NCI-H146 treated with DMSO at 0.1 percent for 48 hours (cell line): ENCODE measurements at regions not wholly inside any gene's neighbourhood (a gene's known extent, or its start where the extent isn't known, plus 50 kb on each side); places are given as distances from the start of the nearest gene placed in this dataset.
"Not testable (repeated sequence)": the region's sequence is repeated elsewhere in the genome, so short reads cannot be mapped to it uniquely, and the experiment has no call there.

Experiments
- DNase-seq: peaks from one replicate; lab custom pipeline; 2025; ENCODE audit not compliant: unreplicated experiment; lab: John Stamatoyannopoulos, UW

GRCh38 chr16:52386694-52387093 lies 160.2 kb downstream of the TOX3 start:
- no peak for DNase-seq

DNA sequence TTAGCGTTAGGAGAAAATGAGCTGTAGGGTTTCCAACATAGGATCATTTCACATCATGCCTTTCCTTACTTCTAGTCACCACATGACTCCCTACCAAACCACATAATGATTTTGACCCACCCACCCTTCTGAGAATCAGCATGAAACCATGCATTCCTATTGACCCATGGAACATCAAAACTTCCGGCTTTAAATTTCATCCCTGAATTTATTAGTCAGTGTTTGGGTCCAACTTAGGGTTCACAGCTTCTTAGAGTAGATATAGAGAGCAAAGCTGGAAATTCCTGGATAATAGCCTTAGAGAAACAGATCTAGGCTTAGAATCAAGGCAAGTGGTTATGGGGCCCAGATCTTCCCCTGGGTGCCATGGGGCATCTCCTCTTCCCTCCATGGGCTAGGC lies 162.6 kb downstream of the TOX3 start:
- DNase-seq, result no peak

DNA sequence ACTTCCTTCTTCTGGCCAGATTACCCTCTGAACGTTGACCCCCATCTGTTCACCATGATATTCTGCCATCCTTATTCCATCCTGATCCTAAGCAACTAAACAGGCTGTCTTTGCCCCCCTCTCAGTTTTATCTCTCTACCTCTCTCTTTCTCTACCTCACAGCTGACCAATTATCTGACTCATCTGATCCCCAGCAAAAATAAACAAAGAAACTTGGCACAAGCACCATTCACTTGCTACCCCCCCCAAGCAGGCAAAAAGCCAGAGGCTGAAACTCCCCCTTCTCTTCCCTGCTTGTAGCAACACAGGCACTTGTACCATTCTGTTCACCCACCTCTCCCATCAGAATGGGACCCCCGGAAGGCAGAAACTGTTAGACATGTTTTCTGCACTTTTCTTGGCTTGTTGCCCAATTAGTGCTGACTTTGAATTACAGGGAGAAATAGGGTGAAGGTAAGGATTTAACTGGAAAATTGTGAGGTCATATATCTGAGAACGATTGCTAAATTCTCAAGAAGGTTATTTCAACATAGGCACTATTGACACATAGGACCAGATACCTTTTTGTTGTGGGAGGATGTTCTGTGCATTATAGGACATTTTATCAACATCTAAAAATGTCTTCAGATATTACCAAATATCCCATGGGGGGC lies 163.2 kb downstream of the TOX3 start:
- DNase-seq, result peak; percentile 24

- DNase-seq, result no peak
Measured at GRCh38 chr16:52383119-52383518, 163.8 kb downstream of the TOX3 start.

DNA sequence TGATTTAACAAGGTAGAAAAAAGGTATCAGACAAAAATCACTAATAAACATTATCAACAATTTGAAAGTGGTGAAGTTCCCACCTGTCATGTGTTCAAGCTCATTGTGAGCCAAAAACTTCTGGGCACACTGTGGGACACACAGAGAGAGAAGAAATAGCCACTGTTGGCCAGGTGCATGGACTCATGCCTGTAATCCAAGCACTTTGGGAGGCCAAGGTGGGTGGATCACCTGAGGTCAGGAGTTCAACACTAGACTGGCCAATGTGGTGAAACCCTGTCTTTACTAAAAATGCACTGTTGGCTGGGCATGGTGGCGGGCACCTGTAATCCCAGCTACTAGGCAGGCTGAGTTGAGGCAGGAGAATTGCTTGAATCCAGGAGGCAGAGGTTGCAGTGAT lies 167.4 kb downstream of the TOX3 start:
- no peak for DNase-seq

DNA sequence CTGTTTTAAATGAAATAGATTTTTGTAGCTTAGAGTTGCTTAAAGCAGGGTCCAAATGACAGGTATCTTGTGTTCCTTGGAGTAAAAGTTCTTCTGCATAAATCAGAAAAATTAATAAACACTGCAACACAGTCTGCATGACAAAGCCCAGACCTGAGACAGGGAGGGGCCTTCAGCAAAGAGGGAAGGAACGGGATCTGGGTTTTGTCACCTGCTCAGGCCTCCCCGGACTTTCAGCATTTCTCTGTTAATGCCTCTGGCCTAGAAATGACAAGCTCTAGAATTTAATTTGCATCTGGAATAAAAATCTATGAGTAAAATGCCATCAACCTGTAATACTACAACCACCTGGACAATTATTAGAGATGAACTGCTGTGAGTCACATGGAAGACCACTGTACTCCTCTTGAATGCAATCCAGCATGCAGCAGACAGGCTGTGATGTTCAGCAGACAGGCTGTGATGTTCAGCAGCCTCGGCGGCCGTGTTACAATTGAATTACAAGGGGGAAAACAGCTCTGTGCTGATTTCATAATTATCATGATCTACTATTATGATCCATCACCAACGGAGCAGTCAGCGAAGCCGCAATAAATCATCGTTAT lies 170.2 kb downstream of the TOX3 start:
- DNase-seq, result no peak

GRCh38 chr16:52372313-52372712 lies 174.6 kb downstream of the TOX3 start:
- no peak for DNase-seq

DNA sequence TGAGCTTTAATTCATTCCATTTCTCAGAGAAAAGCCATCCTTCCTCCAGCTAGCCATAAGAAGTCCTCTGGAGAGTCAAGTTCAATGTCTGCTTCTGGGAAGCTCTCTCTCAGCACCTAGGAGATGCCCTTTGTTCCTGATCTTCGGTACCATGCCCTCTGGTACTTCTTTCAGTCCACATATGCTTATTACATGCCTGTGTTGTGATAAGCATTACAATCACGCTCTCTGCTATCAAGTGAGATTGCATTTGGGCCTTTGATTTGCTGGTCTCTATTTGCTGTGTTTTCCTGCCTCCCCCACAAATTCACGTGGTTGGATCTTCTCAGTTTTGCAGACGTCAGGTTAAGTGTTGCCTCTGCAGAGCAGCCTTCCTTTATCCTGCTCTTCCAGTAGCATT lies 178.1 kb downstream of the TOX3 start:
- DNase-seq, result no peak

GRCh38 chr16:52367821-52368220 lies 179.1 kb downstream of the TOX3 start:
- DNase-seq, result no peak

DNA sequence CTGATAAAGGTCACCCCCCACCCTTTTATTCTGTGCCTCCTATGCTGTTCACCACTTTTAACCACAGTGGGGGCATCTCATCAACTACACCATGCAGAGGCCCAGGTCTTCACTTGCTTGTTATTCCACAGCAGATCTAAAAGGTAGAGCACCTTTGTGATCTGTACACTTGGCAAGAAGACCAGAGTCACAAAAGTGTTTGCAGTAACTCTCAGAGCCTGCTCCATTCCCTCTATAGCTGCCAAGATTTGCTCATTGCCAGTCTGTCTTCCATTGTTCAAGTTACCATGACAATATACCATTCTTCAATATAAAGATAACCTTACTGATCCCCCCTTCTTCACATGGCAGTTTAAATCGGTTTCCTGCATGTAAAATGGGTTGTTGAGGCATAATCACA lies 180.0 kb downstream of the TOX3 start:
- no peak for DNase-seq

- DNase-seq, result no peak
Measured at GRCh38 chr16:52364500-52364899, 182.4 kb downstream of the TOX3 start.

- DNase-seq, result no peak
Measured at GRCh38 chr16:52363082-52363481, 183.9 kb downstream of the TOX3 start.

GRCh38 chr16:52357711-52358110 lies 189.2 kb downstream of the TOX3 start:
- no peak for DNase-seq

GRCh38 chr16:52353249-52353648 lies 193.7 kb downstream of the TOX3 start:
- DNase-seq, result no peak

DNA sequence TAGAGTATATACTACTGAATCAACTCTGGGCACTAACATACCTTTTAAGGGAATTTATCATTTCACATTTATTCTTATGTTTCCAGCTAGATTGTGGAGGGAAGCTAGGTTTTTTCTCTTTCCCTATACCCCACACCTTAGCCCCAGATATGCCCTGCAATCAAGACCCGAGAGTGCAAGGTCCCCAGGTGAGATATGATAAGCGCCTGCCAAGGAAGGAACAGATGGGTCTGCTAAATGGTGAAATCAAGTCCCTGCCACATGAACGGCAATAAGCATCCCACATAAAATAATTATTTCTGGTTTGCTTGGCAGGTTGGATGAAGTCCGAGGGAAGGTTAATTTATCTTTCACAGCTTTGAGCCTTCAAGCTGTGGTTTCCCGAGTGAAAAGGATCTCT lies 195.5 kb downstream of the TOX3 start:
- DNase-seq, result no peak

GRCh38 chr16:52350031-52350642 lies 196.8 kb downstream of the TOX3 start:
- DNase-seq, result no peak

GRCh38 chr16:52346709-52347108 lies 200.2 kb downstream of the TOX3 start:
- no peak for DNase-seq

DNA sequence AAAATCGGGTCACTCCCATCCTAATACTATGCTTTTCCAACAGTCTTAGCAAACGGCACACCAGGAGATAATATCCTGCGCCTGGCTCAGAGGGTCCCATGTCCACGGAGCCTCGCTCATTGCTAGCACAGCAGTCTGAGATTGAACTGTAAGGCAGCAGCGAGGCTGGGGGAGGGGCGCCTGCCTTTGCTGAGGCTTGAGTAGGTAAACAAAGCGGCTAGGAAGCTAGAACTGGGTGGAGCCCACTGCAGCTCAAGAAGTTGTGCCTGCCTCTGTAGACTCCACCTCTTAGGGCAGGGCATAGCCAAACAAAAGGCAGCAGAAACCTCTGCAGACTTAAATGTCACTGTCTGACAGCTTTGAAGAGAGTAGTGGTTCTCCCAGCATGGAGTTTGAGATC lies 213.3 kb downstream of the TOX3 start:
- DNase-seq, result not testable (repeated sequence)

DNA sequence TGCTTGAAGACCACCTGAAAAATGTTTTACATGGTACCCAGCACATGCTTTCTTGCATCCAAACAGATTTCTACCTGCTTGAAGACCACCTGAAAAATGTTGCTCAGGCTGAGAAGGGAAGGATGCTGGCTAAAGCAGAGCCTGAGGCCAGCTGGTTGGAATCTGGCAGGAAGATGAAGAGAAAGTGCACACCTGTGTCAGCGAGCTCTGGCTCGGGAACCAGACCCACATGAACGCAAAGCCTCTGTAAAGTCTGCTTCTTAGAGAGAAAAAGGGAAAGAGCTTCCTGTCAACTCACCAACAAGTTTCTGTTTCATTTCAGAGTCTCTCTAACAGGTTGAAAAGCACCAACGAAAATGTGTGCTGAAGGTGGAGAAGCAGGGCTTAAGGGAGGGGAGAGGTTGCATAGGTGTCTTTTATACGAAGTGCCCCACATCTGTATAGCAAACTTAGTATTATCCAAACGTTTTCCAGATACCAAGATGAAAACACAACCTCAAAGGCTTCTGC lies 226.0 kb downstream of the TOX3 start:
- DNase-seq, result no peak

DNA sequence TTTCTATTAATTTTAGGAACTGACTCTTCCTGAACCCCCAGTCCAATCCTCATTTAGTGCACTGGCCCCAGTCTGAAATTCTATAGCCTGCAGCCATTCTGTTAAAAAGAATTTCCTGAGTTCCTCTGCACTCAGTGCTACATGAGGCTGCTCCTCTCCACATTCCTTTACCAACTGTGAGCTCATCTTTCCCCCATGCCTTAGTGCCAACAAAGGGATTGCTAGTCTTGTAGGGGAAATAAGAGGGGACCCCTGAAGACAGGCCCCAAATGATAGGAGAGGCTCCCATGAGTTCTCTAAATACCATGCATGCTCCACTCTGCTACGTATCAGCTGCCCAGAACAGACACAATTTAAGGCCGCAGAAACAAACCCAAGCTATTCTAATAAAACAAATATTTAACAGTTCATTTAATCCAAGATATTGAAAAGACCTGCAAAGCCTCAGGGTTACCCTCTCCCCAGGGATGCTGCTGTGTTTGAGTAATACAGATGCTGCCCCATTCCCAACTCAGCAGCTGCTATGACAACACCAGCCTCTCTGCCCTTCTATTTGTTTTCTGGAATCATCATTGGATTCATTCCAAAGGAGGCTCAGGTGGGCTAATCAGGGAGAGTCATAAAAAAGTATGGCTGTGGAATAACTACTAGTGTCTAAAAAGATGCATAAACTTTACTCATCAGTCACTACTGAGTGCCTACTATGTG lies 228.5 kb downstream of the TOX3 start:
- peak; percentile 91 for DNase-seq

DNA sequence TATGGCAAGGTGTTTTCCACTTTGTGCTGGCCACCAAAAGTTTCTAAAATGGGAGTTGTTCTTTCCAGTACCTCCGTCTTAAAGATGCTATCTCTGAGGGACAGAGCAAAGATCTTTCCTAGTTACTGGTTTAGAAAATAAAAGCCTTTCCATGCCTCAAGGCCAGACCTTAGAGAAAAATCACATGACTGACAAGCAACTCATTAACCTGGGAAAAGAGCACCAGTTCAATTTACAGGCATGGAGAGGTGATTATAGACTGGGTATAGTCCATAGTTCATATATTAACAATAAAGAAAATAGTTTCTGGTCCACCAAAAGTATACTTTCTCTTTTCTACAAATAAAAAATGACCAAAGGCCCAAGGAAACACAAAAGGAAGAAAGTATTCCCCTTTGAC lies 230.7 kb downstream of the TOX3 start:
- no peak for DNase-seq

DNA sequence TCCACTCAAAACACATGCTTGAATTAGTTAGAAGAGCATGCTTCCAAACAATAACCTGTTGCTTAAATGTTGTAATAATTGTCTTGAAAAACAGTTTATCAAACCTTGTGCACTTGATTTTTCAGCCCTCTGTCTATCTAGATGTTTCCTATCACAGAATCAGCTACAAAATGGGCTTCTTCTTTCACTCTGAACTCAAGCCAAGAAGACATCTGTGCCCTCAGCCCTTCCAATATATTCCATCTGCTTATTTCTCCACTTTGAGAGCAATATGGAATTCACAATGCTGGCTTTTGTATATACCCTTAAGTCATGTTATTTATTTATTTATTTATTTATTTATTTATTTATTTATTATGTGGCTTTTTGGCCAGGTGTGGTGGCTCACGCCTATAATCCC lies 234.2 kb downstream of the TOX3 start:
- no peak for DNase-seq
